GM12875 (cell line): ENCODE measurements at regions not wholly inside any gene's neighbourhood (a gene's known extent, or its start where the extent isn't known, plus 50 kb on each side); places are given as distances from the start of the nearest gene placed in this dataset.
"Not testable (repeated sequence)": the region's sequence is repeated elsewhere in the genome, so short reads cannot be mapped to it uniquely, and the experiment has no call there.

Source experiments
- H3K4me3 ChIP-seq: one replicate; pipeline ENCODE4 v1.5.1; 2011; ENCODE audit warnings: low read depth, low read length, control low read depth
- CTCF ChIP-seq: IDR thresholded peaks from 2 replicates; pipeline ENCODE4 v1.5.1; 2011; ENCODE audit warnings: low read depth, mild to moderate bottlenecking, control low read depth, inconsistent platforms, low read length, moderate library complexity, borderline replicate concordance; ENCODE audit not compliant: insufficient read depth

- TF ChIP-seq CTCF, result no peak
- no peak overlapping the region for H3K4me3 ChIP-seq
These were observed 367.3 kb upstream of the PCDH15 start for GRCh38 chr10:55168343-55168742.

GRCh38 chr10:55163388-55163979, 362.5 kb upstream of the PCDH15 start:
- no peak overlapping the region for H3K4me3 ChIP-seq
- no peak for TF ChIP-seq CTCF

- H3K4me3 ChIP-seq, result not testable (repeated sequence)
These were observed 361.3 kb upstream of the PCDH15 start for GRCh38 chr10:55162321-55162720.

- no peak overlapping the region for H3K4me3 ChIP-seq
- TF ChIP-seq CTCF, result no peak
These were observed 359.7 kb upstream of the PCDH15 start for GRCh38 chr10:55160655-55161283.

- H3K4me3 ChIP-seq, result no peak overlapping the region
- no peak for TF ChIP-seq CTCF
These were observed 357.6 kb upstream of the PCDH15 start for GRCh38 chr10:55158633-55159032.

- no peak for TF ChIP-seq CTCF
- H3K4me3 ChIP-seq, result no peak overlapping the region
These were observed 345.0 kb upstream of the PCDH15 start for GRCh38 chr10:55146032-55146431.

GRCh38 chr10:55144001-55144400, 343.0 kb upstream of the PCDH15 start:
- TF ChIP-seq CTCF, result no peak

GRCh38 chr10:55141892-55142291, 340.9 kb upstream of the PCDH15 start:
- TF ChIP-seq CTCF, result no peak
- H3K4me3 ChIP-seq, result no peak overlapping the region

More at GRCh38 chr10:55144001-55144400, 343.0 kb upstream of the PCDH15 start:
- no peak overlapping the region for H3K4me3 ChIP-seq
